UCSD-AML1 (cell line): ENCODE measurements at regions not wholly inside any gene's neighbourhood (a gene's known extent, or its start where the extent isn't known, plus 50 kb on each side); places are given as distances from the start of the nearest gene placed in this dataset.
"Not testable (repeated sequence)": the region's sequence is repeated elsewhere in the genome, so short reads cannot be mapped to it uniquely, and the experiment has no call there.

Experiments used
- DNase-seq: peaks from one replicate; lab custom pipeline; 2025; ENCODE audit not compliant: unreplicated experiment; lab: John Stamatoyannopoulos, UW

DNA sequence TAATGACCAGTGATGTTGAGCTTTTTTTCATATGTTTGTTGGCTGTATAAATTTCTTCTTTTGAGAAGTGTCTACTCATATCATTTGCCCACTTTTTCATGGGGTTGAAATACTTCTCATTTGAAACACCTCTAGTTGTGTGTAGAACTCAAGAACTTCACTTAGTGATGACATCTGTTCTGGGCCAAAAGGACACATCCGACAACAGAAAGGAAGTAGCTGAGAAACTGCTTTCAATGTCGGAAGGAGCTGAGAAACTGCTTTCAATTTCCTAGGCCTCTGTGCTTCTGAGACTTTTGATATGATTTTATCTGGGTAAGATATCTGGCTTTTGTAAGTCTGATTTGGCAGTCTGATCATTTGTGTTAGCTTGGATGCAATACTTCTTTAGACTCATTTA lies 635.3 kb downstream of the TMTC2 start:
- DNase-seq: no peak

DNA sequence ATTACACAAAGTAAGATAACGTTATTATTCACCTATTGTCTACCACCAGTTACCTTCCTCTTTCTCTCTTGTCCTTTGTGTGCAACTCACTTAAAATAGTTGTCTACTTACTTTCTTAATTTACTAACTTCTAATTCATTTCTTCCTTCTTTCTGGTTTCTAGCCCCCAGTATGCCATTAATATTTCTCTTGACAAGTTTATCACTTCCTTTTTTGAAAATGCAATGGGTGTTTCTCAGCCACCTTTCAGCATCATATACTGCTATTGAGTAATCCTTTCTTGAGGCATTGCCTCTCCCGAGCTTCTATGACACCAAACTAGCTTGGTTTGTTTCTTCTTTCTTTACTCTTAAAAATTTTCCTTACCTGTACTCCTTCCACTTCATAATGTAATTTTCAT lies 633.6 kb downstream of the TMTC2 start:
- DNase-seq: no peak

DNA sequence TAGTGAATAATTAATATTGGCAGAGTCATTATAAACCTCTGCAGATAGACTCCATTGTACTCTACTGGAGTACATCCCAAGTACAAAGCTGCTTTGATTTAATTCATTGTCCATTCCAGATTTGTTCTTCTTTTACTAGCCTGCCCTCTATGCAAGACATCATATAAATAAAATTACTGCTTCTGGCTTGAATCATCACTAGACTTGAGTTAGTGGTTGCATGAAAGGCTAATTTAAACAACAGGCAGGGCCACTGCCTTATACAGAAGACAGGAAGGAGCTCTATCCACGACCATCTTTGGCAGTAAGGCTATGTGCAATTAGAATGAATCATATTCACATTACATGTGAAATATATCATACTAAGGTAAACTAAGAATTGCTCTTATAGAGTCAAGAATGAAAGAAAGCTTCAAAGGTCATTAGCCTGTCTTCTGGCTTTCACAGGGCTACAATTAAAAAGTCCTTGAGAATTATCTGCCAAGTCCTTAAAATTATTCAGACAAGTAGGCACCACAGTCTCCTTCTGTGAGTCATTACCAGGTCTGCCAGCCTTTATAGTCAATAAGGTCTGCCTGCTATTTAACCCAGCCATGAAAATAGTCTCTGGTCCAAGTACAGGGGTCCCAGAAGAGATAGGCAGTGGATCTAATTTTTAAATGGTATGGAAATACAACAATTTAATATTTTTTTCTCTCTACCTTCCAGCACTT lies 631.8 kb downstream of the TMTC2 start:
- no peak for DNase-seq

DNA sequence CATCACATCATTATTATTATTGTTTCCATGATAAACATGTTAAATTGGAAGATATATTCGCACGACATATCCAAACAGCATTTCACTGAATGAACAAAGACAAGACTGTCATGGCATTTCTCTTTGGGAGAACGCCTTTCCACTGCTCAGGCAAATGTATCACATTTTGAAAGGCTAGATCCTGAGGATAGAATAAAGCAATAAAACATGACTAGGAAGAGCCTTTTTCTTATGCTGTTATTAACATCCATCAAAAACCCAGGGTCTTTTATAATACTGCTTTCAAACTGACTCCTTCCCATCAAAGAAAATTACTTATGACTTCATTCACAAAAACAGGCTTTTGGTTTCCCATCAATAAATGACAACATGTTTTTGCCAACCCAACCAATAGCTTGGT lies 630.9 kb downstream of the TMTC2 start:
- no peak for DNase-seq

DNA sequence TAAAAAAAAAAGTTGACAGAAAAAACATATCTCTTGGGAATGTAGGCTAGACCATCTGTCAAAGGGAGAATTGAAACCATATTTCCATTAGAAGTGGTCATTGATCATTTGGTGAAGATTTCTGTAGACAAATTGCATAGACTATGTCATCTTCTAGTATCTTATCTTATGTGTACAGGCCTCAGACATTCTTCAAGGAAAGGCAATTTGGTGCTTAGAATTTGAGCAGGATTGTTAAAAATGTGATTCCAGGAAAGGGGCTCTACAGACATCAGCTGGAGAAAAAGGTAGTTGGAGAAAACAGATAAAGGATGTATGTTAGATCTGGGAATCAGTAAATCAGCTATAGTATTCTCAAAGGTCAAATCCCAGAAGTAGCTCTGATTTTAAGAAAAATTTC lies 627.1 kb downstream of the TMTC2 start:
- DNase-seq: no peak

DNA sequence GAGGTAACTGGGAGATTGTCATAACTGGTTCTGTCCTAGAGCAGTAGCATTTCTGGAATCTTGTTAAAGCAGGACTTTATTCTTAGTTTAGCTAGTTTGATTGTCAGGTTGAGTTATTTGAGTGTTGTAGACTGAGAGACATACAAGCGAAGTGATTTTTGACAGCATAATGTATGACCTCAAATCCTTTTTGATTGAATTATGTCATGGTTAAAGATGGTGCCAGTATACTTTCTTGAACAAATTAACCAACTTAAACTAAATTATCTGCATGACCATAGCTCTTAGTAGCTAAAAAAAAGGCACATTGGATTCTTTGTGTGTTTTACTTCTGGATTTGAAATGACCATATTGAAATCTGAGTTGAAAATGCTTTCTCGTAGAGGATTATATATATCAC lies 626.6 kb downstream of the TMTC2 start:
- no peak for DNase-seq

DNA sequence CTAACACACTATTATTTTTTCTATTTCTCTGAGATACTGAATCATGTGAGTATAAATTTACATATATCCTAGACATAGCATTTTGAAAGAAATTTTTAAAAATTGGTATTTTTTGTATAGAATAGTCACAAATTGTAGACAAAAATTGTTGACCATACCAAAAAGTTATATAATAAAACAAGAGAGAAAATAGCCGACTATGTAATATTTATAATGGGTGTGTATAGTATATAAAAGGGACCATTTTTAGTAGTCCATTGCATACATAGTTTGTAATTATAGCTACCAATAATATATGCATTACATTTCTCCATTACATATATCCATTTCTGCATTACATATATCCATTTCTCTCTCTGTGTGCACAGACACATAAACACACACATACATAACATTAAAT lies 590.2 kb downstream of the TMTC2 start:
- no peak for DNase-seq

DNA sequence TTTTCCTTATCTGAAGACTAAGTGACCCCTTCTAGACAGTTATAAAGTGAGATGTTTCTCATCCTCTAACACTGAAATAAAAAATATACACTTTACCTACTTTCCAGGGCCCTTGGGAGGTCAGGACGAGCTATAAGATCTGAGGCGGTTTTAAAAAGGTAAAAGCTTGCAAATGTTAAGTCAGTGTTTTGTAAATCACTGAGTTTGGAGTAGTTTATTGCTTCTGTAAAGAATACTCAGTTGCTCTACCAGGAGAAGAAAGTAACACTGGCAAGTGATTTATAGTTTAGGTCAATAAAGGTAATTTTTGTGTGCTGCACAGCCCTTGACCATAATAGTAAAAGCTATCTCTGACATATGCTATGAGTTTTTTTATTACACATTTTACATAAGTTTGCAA lies 584.5 kb downstream of the TMTC2 start:
- no peak for DNase-seq

DNA sequence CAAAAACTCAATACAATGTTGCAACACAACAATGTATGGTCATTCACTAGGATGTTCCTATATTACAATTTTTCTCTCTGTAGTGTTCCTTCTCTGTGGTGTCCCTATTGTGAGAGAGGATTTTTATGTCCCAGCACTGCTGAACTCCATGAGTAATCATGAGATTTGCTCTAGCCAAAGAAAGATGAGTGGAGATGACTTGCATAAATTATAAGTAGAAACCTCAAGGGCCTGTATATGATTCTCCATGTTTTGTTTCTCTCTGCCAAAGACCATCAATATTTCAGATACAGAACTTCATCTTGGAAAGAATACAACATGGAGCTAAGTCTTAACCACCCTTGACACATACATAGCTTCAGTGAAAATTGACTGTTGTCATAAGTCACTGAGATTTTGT lies 579.1 kb downstream of the TMTC2 start:
- no peak for DNase-seq

DNA sequence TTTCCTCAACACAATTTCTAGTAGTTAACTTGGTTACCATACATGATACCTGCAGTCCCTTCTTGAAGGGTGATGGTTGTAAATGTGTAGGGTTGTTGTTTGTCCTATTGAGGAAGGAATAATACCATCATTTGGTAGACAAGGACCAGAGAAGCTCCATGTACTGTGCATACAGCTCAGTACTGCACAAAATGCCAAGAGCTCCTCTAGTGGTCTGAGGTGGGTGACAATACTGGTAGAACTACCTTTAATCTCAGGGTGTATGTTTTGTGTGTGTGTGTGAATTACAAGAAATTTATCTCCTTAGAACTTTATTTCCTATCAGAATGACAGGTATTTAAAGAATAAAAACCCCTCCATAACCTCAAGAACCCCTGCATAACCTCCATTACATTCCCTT lies 575.3 kb downstream of the TMTC2 start:
- no peak for DNase-seq

DNA sequence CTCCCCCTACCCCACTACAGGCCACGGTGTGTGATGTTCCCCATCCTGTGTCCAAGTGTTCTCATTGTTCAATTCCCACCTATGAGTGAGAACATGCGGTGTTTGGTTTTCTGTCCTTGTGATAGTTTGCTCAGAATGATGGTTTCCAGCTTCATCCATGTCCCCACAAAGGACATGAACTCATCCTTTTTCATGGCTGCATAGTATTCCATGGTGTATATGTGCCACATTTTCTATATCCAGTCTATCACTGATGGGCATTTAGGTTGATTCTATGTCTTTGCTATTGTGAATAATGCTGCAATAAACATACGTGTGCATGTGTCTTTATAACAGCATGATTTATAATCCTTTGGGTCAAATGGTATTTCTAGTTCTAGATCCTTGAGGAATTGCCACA lies 573.4 kb downstream of the TMTC2 start:
- DNase-seq: not testable (repeated sequence)

DNA sequence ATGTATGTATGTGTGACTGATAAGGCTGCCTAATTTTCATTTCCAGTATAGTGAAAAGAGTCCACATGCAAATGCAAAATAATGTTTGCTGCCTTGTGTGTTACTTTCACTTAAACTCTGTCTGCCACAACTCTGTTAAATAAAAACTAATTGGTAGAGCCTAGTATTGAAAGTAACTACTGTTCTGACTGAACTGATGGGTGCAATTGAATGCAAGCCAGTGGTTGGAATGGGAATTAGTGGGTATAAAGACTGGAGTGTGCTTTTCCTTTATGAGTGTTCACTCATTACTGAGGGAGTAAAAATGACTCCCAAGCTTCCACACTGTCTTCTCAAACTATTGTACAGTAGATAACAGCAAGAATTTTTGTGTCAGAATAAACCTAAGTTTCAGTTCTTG lies 571.0 kb downstream of the TMTC2 start:
- DNase-seq: no peak

DNA sequence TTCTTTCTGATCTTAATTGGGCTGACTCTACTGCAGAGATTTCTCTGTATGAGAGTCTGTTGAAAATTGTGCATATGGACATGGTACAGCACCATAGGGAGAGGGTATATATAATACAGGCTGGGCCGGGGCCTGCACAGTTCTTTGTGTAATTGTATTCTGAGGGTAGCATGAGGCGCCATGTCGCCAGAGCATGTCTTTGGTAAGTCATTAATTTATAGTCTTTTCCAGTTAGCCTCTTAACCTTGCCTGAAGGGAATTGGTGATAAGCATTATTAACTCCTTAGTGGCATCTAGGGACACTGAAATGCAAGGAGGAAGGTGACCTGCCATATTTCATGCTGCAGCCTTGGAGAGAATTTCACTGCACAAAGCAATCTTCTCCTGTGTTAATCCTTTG lies 569.9 kb downstream of the TMTC2 start:
- no peak for DNase-seq

DNA sequence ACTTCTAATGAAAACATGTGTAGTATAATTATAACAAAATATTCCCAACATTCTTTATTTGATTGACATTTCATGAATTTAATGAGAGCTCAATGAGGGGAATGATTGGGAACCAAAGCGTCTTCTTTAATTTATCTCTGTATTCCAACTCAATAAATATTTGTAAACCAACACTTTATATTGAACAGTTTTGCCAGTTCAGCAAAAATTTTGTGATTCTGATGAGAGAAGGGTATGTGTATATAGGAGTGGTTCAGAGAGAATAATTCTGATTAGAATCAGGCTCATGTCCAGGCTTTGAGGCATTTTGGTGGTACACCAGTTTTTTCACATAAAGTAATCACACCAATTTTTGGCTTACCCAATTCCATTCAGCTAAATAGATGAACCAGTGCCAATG lies 564.2 kb downstream of the TMTC2 start:
- DNase-seq: no peak

DNA sequence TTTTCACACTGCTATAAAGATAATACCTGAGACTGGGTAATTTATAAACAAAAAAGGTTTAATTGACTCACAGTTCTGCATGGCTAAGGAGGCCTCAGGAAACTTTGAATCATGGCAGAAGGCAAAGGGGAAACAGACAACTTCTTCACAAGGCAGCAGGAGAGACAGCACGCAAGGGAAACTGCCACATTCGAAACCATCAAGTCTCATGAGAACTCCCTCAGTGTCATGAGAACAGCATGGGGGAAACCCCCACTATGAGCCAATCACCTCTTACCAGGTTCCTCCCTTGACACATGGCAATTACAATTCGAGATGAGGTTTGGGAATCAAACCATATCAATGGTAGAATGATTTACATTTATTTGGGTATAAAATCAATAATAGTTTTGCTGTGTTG lies 558.5 kb downstream of the TMTC2 start:
- no peak for DNase-seq

DNA sequence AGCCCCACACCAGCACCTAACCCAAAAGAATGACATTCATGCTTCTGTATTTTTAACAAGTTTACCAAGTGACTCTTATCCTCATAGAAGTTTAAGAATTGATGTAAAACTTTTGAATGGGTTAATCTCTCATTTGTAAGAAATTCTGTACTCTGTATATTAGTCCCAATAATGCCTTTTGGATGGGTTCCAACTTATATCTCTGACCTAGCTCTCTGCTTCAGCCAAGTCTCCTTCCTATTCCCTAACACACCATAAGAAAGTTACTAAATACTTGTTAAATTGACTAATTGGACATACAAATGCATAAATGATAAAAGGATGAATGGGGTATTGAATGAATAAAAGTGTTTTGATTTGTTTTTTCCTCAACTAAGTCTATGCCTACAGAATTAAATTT lies 557.3 kb downstream of the TMTC2 start:
- DNase-seq: no peak

DNA sequence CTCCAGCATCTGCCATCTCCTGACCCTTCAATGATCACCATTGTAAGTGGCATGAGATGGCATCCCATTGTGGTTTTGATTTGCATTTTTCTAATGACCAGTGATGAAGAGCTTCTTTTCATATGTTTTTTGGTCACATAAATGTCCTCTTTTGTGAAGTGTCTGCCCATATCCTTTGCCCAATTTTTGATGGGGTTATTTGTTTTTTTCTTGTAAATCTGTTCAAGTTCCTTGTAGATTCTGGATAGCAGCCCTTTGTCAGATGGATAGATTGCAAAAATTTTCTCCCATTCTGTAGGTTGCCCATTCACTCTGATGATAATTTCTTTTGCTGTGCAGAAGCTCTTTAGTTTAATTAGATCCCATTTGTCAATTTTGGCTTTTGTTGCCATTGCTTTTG lies 547.3 kb downstream of the TMTC2 start:
- DNase-seq: not testable (repeated sequence)

DNA sequence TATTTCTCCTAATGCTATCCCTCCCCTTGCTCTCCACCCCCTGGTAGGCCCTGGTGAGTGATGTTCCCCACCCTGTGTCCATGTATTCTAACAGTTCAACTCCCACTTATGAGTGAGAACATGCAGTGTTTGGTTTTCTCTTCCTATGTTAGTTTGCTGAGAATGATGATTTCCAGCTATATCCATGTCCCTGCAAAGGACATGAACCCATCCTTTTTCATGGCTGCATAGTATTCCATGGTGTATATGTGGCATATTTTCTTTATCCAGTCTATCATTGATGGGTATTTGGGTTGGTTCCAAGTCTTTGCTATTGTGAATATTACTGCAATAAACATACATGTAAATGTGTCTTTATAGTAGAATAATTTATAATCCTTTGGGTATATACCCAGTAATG lies 540.3 kb downstream of the TMTC2 start:
- not testable (repeated sequence) for DNase-seq

DNA sequence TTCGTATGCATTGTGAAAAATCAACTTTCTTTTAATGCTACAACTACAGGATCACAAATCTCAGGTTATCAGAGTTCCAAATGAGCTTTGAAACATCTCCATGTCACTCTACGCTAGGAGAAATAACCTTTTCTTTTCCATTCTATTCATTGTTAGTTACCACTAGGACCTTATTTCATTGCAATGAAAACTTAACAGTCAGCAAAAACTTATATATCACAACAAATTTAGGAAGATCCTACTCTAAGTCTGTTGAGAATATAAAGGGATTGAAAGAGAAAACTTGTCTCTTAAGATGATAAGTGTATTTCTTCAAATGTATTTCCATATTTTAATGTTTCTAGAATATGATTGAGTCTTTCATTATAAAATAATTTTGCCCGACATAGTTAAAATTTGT lies 539.1 kb downstream of the TMTC2 start:
- DNase-seq: no peak

DNA sequence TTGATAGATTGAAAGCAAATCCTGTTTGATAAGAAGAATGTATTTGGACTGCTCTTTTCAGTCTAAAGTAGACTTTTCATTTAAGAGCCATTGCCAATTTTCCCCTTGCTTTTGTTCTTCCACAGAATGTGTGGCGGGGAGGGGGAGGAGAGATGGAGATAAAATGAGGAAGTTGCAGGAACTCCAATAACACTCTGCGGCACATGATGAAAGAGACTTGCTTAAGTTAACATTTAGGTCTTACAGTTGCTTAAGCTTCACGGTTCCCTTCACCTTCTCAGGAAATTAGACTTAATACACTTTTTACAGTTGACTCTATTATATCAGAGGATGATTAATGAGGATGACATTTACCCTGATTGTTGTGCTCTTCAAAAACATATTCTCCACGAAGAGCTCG lies 537.3 kb downstream of the TMTC2 start:
- peak; percentile 6 for DNase-seq

DNA sequence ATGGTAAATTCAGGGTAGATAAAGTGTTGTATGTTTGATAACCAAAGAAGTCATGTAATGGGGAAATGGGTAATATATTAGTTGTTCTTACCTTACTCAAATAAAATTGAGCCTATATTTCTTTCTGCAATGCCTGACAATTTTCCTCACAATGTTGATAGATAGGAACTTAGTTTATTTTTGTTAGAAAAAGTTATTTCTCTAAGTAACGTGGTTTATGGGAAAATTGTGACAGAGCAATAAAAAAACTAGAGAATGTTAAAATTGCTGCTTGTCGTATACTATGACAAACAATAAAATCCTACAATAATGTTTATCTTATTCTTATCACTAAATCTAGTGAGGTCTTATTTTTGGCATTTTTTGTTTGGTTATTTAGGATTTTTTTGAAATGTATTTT lies 534.1 kb downstream of the TMTC2 start:
- DNase-seq: no peak

DNA sequence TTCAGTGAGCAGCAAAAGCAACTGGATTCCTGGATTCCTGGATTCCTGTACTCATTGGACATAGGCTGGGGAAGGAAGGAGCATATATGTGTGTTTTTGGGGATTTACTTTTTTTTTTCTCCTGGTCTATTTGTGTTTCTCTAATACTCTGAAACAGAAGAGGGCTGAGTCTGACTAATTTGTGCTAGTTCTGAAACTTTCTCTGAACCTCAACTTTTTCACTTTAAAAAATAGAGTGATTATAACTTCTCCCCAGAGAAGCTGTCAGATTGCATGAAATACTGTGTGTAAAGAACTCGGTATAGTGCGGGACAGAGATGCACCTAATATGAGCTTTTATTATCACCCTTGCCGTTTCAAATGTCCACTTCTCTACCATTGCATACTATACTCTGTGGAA lies 529.5 kb downstream of the TMTC2 start:
- DNase-seq: no peak

DNA sequence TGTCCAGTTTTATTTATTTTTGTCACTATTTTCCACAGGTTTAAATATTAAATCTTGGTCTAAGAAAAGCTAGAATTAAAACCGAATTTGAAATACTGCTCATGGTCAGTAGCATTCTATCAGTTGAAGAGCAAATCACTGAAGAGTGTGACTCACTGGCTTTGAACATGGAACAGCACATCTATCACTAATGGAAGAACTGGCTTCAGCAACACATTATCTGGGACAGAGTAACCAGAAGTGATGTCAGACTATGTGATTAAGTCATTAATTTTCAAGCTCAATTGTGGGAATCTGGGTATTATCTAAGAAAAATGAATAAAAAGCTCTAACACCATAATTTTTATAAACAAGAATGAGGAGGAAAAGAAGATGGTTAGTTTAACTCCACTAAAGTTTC lies 527.5 kb downstream of the TMTC2 start:
- no peak for DNase-seq

DNA sequence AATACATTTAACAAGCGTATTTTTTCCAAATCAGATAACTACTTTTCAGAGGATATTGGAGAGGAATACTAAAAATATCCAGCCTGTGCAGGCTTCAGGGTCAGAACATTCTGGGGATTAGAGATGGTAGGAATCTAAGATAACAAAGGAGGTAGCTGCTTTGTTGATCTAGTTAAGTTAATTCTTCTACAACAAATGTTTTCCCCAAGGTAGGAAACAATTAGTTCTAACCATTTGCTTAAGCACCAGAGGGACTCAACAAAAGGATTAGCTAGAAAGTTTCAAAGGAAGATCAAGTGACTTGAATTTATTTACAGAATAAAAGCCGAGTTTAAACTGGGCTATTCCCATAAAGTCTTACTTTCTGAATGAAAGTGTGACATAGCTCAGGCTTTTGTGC lies 524.2 kb downstream of the TMTC2 start:
- no peak for DNase-seq
